ENCODE measurements at regions not wholly inside any gene's neighbourhood (a gene's known extent, or its start where the extent isn't known, plus 50 kb on each side); places are given as distances from the start of the nearest gene placed in this dataset.
A peak's percentile ranks its signal among the peaks of the same experiment; 100 is the strongest.

- Histone ChIP-seq H3K36me3 (ENCODE audit: control insufficient read depth, insufficient read depth, low read length) (no peaks in the 10 kb centered on the region), H3K4me3 (ENCODE audit: low read depth, low read length) (no peak overlapping the region), H3K27me3 (ENCODE audit: control insufficient read depth, insufficient read depth, low read length) (no peaks in the 10 kb centered on the region)
- TF ChIP-seq CTCF (IDR thresholded peaks at IDR 0.05; ENCODE audit: insufficient read depth, low read length, severe bottlenecking), result no peak
- FAIRE-seq (no peak), DNase-seq (ENCODE audit: low read depth) (no peak)
Observed at GRCh38 chr5:101917166-101917565, 378.9 kb downstream of the SLCO4C1 start.

GRCh38 chr5:101915554-101915953 lies 380.5 kb downstream of the SLCO4C1 start:
- Histone ChIP-seq H3K4me3 (ENCODE audit: low read depth, low read length) (no peak overlapping the region), H3K27me3 (ENCODE audit: control insufficient read depth, insufficient read depth, low read length) (no peaks in the 10 kb centered on the region), H3K36me3 (ENCODE audit: control insufficient read depth, insufficient read depth, low read length) (no peaks in the 10 kb centered on the region)
- TF ChIP-seq CTCF (IDR thresholded peaks at IDR 0.05; ENCODE audit: insufficient read depth, low read length, severe bottlenecking), result no peak
- FAIRE-seq, result no peak
- peak; percentile 1 for DNase-seq (ENCODE audit: low read depth)

- DNase-seq (ENCODE audit: low read depth), result no peak
- Histone ChIP-seq H3K27me3 (ENCODE audit: control insufficient read depth, insufficient read depth, low read length) (no peaks in the 10 kb centered on the region), H3K4me3 (ENCODE audit: low read depth, low read length) (no peak overlapping the region), H3K36me3 (ENCODE audit: control insufficient read depth, insufficient read depth, low read length) (no peaks in the 10 kb centered on the region)
- no peak for FAIRE-seq
- no peak for TF ChIP-seq CTCF (IDR thresholded peaks at IDR 0.05; ENCODE audit: insufficient read depth, low read length, severe bottlenecking)
Observed at GRCh38 chr5:101904736-101905135, 391.3 kb downstream of the SLCO4C1 start.

- Histone ChIP-seq H3K27me3 (ENCODE audit: control insufficient read depth, insufficient read depth, low read length) (no peaks in the 10 kb centered on the region), H3K36me3 (ENCODE audit: control insufficient read depth, insufficient read depth, low read length) (no peaks in the 10 kb centered on the region), H3K4me3 (ENCODE audit: low read depth, low read length) (no peak overlapping the region)
- no peak for TF ChIP-seq CTCF (IDR thresholded peaks at IDR 0.05; ENCODE audit: insufficient read depth, low read length, severe bottlenecking)
- FAIRE-seq (no peak), DNase-seq (ENCODE audit: low read depth) (no peak)
Observed at GRCh38 chr5:101897914-101898313, 398.2 kb downstream of the SLCO4C1 start.

GRCh38 chr5:101894985-101895384 lies 401.1 kb downstream of the SLCO4C1 start:
- FAIRE-seq (no peak), DNase-seq (ENCODE audit: low read depth) (no peak)
- no peaks in the 10 kb centered on the region for H3K36me3 ChIP-seq (ENCODE audit: control insufficient read depth, insufficient read depth, low read length)
- no peaks in the 10 kb centered on the region for H3K27me3 ChIP-seq (ENCODE audit: control insufficient read depth, insufficient read depth, low read length)
- H3K4me3 ChIP-seq (ENCODE audit: low read depth, low read length), result no peak overlapping the region
- no peak for TF ChIP-seq CTCF (IDR thresholded peaks at IDR 0.05; ENCODE audit: insufficient read depth, low read length, severe bottlenecking)

- FAIRE-seq (no peak), DNase-seq (ENCODE audit: low read depth) (no peak)
- Histone ChIP-seq H3K4me3 (ENCODE audit: low read depth, low read length) (no peak overlapping the region), H3K27me3 (ENCODE audit: control insufficient read depth, insufficient read depth, low read length) (no peaks in the 10 kb centered on the region), H3K36me3 (ENCODE audit: control insufficient read depth, insufficient read depth, low read length) (no peaks in the 10 kb centered on the region)
- TF ChIP-seq CTCF (IDR thresholded peaks at IDR 0.05; ENCODE audit: insufficient read depth, low read length, severe bottlenecking), result no peak
Observed at GRCh38 chr5:101878190-101878589, 417.9 kb downstream of the SLCO4C1 start.

Measured in bronchial epithelial cell (primary cell).